ENCODE measurements at regions not wholly inside any gene's neighbourhood (a gene's known extent, or its start where the extent isn't known, plus 50 kb on each side); places are given as distances from the start of the nearest gene placed in this dataset.

DNA sequence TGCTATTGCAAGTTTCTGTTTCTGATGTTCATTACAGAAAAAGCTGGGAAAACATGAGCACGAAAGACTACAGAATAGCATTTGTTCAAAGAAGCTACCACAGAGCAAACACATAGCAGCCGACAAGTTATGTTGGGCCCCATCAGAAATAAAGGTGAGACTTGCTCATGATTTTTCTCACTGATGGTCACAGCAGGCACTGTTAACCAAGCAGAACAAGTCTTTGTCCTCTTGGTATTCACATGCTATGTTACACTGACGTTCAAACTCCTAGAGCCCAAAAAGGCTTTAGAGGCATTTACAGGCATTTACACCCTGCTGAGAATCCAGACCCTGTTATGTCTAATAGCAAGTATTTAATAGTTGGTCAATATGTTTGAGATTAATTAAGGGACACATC, 235.0 kb upstream of the HNMT start:
- DNase-seq: no peak
- no peak for ATAC-seq
- intact Hi-C loops (cut with DNase I, micrococcal nuclease): no loop called here

DNA sequence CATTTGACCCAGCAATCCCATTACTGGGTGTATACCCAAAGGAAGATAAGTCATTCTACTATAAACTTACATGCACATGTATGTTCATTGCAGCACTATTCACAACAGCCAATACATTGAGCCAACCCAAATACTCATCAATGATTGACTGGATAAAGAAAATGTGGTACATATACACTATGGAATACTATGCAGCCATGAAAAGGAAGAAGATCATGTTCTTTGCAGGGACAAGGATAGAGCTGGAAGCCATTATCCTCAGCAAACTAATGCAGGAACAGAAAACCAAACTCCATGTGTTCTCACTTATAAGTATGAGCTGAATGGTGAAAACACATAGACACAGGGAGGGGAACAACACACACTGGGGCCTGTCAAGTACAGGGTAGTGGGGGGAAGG, 226.7 kb upstream of the HNMT start:
- no peak for DNase-seq
- intact Hi-C loops (cut with DNase I, micrococcal nuclease): no loop called here
- ATAC-seq: no peak

DNA sequence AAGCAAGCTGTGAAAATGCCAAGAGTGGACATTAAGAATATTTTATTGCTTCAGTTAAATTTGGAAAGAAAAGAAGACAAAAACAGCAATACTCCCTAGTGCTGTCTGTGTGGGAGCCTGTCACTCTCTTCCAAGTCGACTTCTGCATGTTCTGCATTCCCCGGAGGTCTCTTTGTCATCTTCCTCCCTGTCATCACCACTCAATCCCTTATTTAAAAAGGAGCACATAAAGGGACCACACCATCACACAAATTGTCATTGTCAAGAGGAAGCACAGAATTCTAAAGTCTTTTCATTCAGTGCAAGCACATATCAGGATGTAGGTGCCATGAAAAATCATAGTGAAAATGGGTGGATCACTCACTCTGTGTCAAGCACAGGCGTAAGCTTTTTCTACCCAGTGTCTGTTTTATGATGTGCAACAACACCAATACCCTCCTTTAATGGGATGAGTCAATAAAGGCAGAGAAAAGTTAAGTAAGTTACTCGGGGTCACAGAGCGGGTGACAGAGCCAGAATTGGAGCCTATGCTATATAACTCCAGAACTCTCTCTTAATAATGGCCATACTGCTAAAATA, 222.4 kb upstream of the HNMT start:
- no peak for DNase-seq
- ATAC-seq: peak; percentile 73
- intact Hi-C loops (cut with DNase I, micrococcal nuclease): no loop called here

DNA sequence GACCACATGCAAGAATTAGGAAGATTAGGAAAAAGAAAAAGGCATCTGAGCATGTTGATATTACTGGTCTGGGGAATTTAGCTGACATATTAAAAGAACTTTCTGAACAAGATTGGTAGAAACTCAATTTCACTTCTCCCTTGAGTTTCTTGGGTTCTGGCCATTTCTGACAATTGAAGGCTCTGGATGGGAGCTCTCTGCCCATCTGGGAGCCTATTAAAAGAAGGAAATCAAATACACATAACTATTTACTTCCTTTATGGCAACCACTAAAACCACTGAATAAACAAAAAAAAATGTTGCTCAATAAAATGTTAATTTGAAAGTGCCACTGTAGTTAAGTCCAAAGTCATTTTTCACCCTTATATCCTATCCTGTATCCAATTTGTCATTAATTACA, 216.8 kb upstream of the HNMT start:
- DNase-seq (no peak), ATAC-seq (peak; percentile 21)
- intact Hi-C loops (cut with DNase I, micrococcal nuclease): no loop called here

DNA sequence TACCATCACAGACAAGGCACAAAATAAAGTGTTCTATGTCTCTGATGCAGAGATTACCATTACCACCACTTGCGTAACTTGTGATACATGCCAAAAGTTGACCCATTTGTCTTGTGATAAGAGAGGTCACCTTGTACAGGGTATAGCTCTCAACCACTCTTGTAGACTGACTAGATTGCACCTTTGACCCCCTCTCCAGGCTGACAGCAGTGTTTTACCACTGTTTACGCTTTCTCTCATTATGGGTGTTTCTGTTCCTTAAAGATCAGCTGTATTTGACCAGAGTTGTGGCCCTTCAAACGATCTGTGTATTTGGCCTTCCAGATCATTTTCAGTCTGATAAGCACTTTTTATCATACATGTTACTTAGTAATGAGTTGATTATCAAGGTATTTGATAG, 215.7 kb upstream of the HNMT start:
- ATAC-seq: peak; percentile 76
- DNase-seq: no peak
- intact Hi-C loops (cut with DNase I, micrococcal nuclease): no loop called here

DNA sequence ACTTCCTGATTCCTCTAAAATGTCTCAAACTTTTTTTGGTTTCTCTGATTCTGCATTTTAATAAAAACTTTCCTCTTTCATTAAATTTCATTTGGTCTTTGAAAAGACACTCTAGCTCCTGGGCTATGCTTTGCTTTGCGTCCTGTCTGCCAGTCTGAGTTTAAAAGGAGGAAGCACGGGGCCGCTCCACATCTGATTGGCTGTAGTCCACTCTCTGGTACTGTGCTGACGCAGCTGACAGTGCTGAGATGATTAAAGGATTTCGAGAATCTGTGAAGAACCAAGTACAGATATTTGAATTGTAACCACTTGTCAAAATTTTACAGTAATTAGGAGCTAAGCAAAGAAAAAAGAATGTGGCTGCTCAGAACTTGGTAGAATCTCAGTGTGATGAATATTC, 199.6 kb upstream of the HNMT start:
- ATAC-seq (no peak), DNase-seq (no peak)
- intact Hi-C loops (cut with DNase I, micrococcal nuclease): no loop called here

DNA sequence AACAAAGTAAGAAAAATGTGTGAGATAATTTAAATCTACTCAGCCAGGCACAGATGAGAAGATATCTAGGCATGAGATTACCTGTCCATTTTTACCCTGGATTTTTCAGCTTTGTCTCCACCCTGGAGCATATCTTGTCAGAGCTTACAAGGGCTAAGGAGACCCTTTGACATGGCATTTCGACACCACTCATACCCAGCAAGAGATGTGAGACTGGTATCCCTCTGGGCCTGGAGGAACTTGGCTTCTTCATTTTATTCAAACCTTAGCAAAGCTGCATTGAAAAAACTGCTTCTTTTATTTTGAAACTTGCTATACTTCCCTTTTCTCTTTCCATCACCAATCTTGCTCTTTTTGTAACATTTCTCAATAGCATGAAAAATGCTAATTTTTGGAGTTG, 194.9 kb upstream of the HNMT start:
- intact Hi-C loops (cut with DNase I, micrococcal nuclease): no loop called here

DNA sequence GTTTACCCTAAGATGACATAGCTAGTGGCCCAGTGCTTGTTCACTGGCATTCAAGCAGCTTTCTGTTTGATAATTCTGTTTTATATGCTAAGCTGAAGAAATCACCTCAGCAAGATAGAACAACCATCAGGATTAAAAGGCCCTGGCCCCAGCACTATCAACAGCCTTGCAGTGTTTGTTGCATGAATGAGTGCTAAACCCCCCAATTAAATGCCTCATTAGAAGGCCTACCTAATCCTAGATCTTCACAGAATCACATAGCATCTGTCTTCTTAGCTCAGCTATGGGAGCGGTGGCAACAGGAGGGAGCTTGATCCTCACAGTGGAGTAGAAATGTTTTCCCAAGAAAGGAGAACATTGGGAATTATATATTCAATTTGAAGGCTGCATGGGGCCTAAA, 194.1 kb upstream of the HNMT start:
- ATAC-seq (no peak), DNase-seq (no peak)
- intact Hi-C loops (cut with DNase I, micrococcal nuclease): no loop called here

More for the DNA sequence above, 194.9 kb upstream of the HNMT start:
- DNase-seq: no peak
- ATAC-seq: no peak

DNA sequence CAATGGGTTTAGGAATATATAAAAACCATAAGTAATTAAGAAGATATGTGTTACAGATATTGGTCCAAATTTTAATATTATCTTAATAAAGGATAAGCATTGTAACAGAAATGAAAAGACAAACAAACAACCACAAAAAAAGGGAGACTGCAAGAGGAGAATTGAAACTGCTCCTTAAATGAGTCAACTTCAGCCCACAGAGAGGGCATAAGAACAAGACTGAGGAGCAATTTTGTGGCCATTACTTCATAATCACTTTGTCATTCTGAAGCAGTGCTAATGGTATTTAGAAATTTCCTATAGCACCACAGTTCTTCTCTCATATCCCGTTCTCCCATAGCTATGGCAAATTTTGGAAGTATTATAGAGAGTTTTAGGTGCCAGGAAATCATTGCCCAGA, 193.2 kb upstream of the HNMT start:
- intact Hi-C loops (cut with DNase I, micrococcal nuclease): no loop called here
- DNase-seq (no peak), ATAC-seq (no peak)

DNA sequence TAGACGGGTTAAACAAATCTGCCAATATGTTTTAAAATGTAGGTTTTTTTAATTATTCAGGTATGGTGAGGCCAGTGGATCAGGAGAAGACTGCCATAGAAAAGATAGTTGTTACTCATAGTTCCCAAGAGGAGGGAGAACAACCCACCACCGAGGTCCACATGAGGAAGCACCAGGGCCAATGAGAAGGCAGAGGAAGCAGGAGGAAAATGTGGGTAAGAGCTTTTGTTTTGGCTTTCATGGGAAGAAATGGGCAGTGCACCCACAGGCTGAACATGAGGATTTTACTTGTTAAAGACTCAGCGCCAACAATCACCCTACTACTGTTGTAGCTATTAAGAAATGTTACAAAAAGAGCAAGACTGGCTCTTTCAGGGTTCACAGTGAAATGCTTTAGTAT, 191.8 kb upstream of the HNMT start:
- intact Hi-C loops (cut with DNase I, micrococcal nuclease): no loop called here
- ATAC-seq (no peak), DNase-seq (no peak)

DNA sequence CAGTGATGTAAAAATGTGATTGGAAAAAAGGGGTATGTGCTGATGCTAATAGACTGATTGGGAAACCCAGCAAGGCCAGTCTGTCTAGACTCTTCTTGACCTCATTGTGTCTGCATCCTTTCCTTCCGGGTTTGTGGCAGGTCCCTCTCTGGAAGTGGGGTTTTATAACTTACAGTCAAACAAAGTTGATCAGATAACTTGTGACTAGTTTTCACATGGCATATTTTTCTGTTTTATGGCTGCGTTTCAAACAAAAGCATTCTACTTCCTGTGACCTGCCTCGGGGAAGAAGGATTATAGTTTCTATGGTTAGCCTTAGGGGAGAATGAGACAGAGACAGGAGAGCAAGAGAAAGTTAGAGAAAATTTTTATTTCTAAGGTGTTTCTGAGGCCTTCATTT, 188.7 kb upstream of the HNMT start:
- peak; percentile 72 for ATAC-seq
- intact Hi-C loops (cut with DNase I, micrococcal nuclease): no loop called here
- DNase-seq: no peak

DNA sequence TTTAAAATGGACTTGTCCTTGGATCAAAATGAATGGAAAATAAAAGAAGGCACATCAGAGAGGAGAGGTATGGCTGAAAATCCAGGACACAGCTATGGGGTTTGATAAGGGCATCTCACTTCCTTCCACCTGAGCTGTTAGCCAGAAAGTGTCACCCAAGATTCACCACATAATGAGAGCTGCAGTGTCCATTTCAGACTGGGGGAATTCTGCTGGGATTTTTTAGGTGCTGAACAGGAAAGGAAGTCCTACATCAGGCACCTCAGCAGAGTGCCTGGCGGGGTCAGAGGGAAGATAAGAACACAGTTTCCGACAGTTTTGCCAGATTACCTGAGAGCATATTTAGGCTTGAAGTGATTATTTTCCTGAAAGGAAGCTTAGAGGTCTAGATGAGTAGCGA, 187.6 kb upstream of the HNMT start:
- intact Hi-C loops (cut with DNase I, micrococcal nuclease): no loop called here
- DNase-seq (no peak), ATAC-seq (no peak)

DNA sequence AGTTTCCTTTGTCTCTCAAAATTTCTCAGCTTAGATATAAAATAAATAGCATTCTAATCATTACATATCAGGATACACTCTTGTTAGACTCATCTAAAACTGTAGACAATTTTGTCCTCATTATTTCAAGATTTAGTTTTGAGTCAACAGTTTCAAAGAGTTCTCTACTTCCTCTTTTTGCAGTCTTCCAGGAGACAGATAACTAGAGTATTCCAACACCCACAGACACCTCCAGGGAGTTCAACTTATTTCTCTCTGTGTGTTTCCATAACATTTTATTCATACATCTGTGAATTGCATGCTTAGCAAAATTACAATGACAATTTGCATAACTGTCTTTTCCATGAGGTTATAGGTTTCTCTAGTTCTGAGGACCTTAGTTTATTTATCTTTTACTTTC, 166.6 kb upstream of the HNMT start:
- intact Hi-C loops (cut with DNase I, micrococcal nuclease): no loop called here
- DNase-seq (no peak), ATAC-seq (no peak)

DNA sequence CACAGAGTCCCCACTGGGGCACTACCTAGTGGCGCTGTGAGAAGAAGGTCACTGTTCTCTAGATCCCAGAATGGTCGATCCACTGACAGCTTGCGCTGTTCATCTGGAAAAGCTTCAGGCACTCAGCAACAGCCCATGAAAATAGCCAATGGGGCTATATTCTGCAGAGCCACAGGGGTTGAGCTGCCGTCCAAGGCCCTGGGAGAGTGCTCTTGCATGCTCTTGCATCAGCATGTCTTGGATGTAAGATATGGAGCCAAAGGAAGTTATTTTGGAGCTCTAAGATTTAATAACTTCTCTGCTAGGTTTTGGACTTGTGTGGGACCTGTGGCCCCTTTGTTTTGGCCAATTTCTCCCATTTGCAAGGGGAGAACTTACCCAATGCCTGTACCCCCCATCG, 164.7 kb upstream of the HNMT start:
- no peak for ATAC-seq
- intact Hi-C loops (cut with DNase I, micrococcal nuclease): no loop called here

DNA sequence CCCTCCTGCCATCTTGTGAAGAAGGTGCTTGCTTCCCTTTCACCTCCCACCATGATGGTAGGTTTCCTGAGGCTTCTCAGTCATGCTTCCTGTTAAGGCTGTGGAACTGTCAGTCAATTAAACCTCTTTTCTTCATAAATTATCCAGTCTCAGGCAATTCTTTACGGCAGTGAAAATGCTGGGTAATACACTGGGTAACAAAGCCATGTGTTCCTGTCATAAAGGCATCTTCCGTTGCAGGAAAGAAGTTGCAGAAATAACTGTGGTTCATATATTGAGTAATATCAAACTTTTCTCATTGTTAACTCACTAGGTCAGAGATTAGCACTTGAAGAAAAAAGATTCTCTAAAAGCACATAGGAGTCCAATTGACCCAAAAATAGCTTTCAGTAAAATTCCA, 163.9 kb upstream of the HNMT start:
- intact Hi-C loops (cut with DNase I, micrococcal nuclease): no loop called here
- no peak for ATAC-seq
- DNase-seq: no peak

More for the DNA sequence above, 164.7 kb upstream of the HNMT start:
- no peak for DNase-seq

DNA sequence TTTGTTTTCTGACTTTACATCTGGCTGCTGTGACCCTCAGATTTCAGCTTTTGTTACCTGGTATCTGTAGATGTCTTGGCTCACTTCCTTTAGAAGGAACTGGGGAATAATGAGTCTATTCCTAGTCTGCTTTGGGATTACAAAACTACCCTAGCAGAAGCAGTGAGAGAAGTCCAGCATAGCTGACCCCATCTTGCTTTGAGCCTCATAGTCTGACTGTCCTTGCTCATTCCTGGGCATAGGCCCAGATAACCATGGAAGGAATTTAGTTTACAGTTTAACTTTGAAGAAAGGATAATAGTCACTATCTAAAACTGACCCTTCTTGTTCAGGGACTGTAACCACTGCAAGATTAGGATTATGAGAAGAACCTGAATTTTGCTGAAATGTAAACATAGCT, 163.0 kb upstream of the HNMT start:
- ATAC-seq (no peak), DNase-seq (no peak)
- intact Hi-C loops (cut with DNase I, micrococcal nuclease): no loop called here

DNA sequence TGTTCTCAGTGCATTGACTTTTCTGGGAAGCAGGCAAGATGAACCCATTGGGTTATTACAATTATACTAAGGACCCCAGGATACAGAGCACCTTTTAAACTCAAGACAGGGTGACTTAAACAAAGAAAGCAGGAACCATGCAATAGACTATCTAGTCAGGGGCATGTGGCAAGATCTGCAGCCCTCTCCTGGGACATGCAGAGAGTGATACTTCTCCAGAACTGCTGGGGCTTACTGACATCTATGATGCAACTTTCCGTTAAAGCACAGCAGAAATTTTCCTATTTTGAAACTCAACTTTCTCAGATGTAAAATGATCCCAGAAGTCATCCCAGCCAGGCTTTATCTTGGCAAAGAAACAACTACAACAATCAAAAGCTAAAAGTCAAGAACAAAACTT, 162.2 kb upstream of the HNMT start:
- ATAC-seq: no peak
- no peak for DNase-seq
- intact Hi-C loops (cut with DNase I, micrococcal nuclease): no loop called here

DNA sequence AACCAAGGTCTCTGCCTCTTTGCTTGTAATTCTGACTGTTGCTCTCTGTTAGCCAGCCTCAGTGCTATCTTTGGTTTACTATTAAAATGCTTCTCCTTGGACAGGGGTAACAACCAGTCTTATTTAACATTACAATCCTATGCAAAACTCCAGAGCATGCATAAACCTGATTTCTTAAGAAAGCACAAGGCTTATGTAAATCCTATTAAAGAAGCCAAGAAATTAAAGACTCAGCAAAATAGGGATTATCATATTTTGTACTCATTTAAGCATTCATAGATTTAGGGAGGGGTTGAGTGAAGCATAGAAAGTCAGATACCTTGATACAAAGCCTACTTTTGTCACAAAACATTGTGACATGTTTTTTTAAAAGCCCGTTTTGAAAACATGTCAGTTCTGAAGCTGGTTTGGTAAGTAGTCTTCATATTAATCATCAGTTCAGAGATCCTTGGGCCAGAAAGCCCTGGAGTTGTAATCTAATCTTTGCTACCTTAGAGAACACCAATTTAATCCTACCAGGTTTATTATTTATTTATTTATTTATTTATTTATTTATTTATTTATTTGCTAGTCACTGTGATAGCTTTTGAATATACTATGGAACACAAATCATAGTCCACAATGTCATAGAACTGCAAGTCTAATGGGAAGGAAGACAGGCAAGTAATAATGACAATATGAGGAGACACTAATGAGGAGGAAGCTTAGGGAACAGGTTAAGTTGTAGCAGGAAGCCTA, 158.0 kb upstream of the HNMT start:
- no peak for ATAC-seq
- DNase-seq: no peak
- intact Hi-C loops (cut with DNase I, micrococcal nuclease): no loop called here

DNA sequence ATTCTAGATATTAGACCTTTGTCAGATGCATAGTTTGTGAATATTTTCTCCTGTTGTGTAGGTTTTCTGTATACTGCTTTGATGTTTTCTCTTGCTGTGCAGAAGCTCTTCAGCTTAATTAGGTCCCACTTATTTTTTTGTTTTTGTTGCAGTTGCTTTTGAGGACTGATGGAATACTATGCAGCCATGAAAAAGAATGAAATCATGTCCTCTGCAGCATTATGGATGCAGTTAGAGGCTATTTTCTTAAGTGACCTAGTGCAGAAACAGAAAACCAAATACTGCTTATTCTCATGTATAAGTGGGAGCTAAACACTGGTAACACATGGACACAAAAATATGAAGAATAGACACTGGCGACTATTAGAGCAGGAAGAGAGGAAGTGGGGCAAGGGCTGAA, 155.0 kb upstream of the HNMT start:
- DNase-seq (no peak), ATAC-seq (no peak)
- intact Hi-C loops (cut with DNase I, micrococcal nuclease): no loop called here

DNA sequence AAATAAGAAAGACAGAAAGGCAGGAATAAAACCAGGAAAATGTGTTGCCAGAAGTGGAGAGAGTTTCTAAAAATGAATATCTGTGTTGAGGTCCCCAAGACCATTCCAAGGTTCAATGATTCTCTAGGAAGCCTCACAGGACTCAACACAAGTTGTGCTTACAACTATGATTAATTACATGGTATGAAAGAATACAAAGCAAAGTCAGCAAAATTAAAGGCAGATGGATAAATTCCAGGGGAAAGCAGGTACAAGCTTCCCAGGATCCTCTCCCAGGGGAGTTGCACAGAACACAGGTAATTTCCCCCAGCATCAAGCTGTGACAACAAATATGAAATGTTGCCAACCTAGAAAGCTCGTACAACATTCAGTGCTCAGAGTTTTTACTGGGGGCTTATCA, 154.4 kb upstream of the HNMT start:
- ATAC-seq: no peak
- no peak for DNase-seq
- intact Hi-C loops (cut with DNase I, micrococcal nuclease): no loop called here

DNA sequence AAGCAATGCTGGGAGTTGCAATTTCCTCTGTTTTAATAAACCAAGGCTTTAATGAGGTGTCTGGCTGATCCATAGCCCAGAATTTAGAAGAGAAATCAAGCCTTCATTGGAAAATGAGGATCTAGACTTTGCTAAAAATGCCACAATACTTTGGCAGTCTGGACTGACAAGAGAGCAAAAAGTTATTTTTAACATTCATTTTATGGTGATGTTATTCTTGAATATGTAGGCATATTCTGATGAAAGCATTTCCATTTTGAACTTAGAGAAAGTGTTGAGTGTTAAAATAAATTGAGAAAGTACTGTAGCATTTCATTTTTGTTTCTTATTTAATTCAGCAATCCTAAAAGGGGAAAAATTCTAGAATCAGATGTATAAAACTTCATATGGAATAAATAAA, 151.8 kb upstream of the HNMT start:
- DNase-seq (no peak), ATAC-seq (no peak)
- intact Hi-C loops (cut with DNase I, micrococcal nuclease): no loop called here
